ENCODE measurements at regions not wholly inside any gene's neighbourhood (a gene's known extent, or its start where the extent isn't known, plus 50 kb on each side); places are given as distances from the start of the nearest gene placed in this dataset.

- Histone ChIP-seq H3K4me3 (no peak overlapping the region), H3K27me3 (peaks cover 14% of the 10 kb centered on the region), H3K9me3 (no peaks in the 10 kb centered on the region), H3K4me1 (no peaks in the 10 kb centered on the region), H3K27ac (no peak overlapping the region), H3K36me3 (no peaks in the 10 kb centered on the region)
- in situ Hi-C loops (cut with MboI; ENCODE audit: low pct_ligation_motif_present in 1 of 4, low pct_unique_long_range_greater_than_20kb in 1 of 4, low sequenced_read_pairs in 3 of 4), result no loop called here
- WGBS, 2 donors (ENCODE audit: low coverage in 1 of 2), result 88 to 92% methylated on average over 6 to 11 of the region's 11 CpGs
- no peak for TF ChIP-seq EP300 (IDR thresholded peaks at IDR 0.05; ENCODE audit: low read depth)
- intact Hi-C loops (cut with DNase I; ENCODE audit: low total_unique reads), result no loop called here
- no peak for DNase-seq
Measured at GRCh38 chr17:77647531-77647930, 311.0 kb upstream of the TNRC6C start.

- H3K4me3 ChIP-seq, result no peak overlapping the region
- TF ChIP-seq EP300 (IDR thresholded peaks at IDR 0.05; ENCODE audit: low read depth), result no peak
- no peak for TF ChIP-seq POLR2A (IDR thresholded peaks at IDR 0.05)
- TF ChIP-seq CTCF (IDR thresholded peaks at IDR 0.05), result no peak
- no peak for TF ChIP-seq POLR2AphosphoS5 (IDR thresholded peaks at IDR 0.05)
- H3K27ac ChIP-seq, result no peak overlapping the region
- peaks cover 7% of the 10 kb centered on the region for H3K27me3 ChIP-seq
- intact Hi-C loops (cut with DNase I; ENCODE audit: low total_unique reads) (no loop called here), in situ Hi-C loops (cut with MboI; ENCODE audit: low pct_ligation_motif_present in 1 of 4, low pct_unique_long_range_greater_than_20kb in 1 of 4, low sequenced_read_pairs in 3 of 4) (no loop called here)
- H3K9me3 ChIP-seq, result no peaks in the 10 kb centered on the region
- H3K36me3 ChIP-seq, result no peaks in the 10 kb centered on the region
- no peak for DNase-seq
- no peaks in the 10 kb centered on the region for H3K4me1 ChIP-seq
- WGBS, 2 donors (ENCODE audit: low coverage in 1 of 2), result 76% methylated on average over 8 of the region's 8 CpGs; no CpG with 5 or more reads in 1 of the 2 donors
Measured at GRCh38 chr17:77649717-77650211, 308.7 kb upstream of the TNRC6C start.

GRCh38 chr17:77651988-77652387 lies 306.5 kb upstream of the TNRC6C start:
- 74 to 100% methylated on average over 2 to 4 of the region's 4 CpGs for WGBS, 2 donors (ENCODE audit: low coverage in 1 of 2)
- in situ Hi-C loops (cut with MboI; ENCODE audit: low pct_ligation_motif_present in 1 of 4, low pct_unique_long_range_greater_than_20kb in 1 of 4, low sequenced_read_pairs in 3 of 4) (no loop called here), intact Hi-C loops (cut with DNase I; ENCODE audit: low total_unique reads) (loop anchor here (2.0 kb wide), 1 partner anchor 75 kb away; no protein-coding TSS in a partner anchor)
- Histone ChIP-seq H3K4me1 (no peaks in the 10 kb centered on the region), H3K36me3 (no peaks in the 10 kb centered on the region), H3K27ac (no peak overlapping the region), H3K27me3 (peaks cover 15% of the 10 kb centered on the region), H3K4me3 (no peak overlapping the region), H3K9me3 (no peaks in the 10 kb centered on the region)
- no peak for DNase-seq
- TF ChIP-seq CTCF (IDR thresholded peaks at IDR 0.05), result no peak
- no peak for TF ChIP-seq POLR2A (IDR thresholded peaks at IDR 0.05)
- TF ChIP-seq POLR2AphosphoS5 (IDR thresholded peaks at IDR 0.05), result no peak
- no peak for TF ChIP-seq EP300 (IDR thresholded peaks at IDR 0.05; ENCODE audit: low read depth)

GRCh38 chr17:77654296-77654695 lies 304.2 kb upstream of the TNRC6C start:
- Histone ChIP-seq H3K27ac (no peak overlapping the region), H3K4me1 (no peaks in the 10 kb centered on the region), H3K27me3 (peaks cover 17% of the 10 kb centered on the region), H3K36me3 (no peaks in the 10 kb centered on the region), H3K9me3 (no peaks in the 10 kb centered on the region), H3K4me3 (no peak overlapping the region)
- DNase-seq, result no peak
- in situ Hi-C loops (cut with MboI; ENCODE audit: low pct_ligation_motif_present in 1 of 4, low pct_unique_long_range_greater_than_20kb in 1 of 4, low sequenced_read_pairs in 3 of 4) (no loop called here), intact Hi-C loops (cut with DNase I; ENCODE audit: low total_unique reads) (no loop called here)
- no peak for TF ChIP-seq POLR2A (IDR thresholded peaks at IDR 0.05)
- TF ChIP-seq POLR2AphosphoS5 (IDR thresholded peaks at IDR 0.05), result no peak
- TF ChIP-seq CTCF (IDR thresholded peaks at IDR 0.05), result no peak
- no peak for TF ChIP-seq EP300 (IDR thresholded peaks at IDR 0.05; ENCODE audit: low read depth)
- WGBS, 2 donors (ENCODE audit: low coverage in 1 of 2), result 77% methylated on average over 5 of the region's 5 CpGs; no CpG with 5 or more reads in 1 of the 2 donors

- no peak for DNase-seq
- no peak overlapping the region for H3K4me3 ChIP-seq
- TF ChIP-seq POLR2AphosphoS5 (IDR thresholded peaks at IDR 0.05) (no peak), POLR2A (IDR thresholded peaks at IDR 0.05) (no peak), EP300 (IDR thresholded peaks at IDR 0.05; ENCODE audit: low read depth) (no peak), CTCF (IDR thresholded peaks at IDR 0.05) (no peak)
- 69% methylated on average over 13 of the region's 13 CpGs; no CpG with 5 or more reads in 1 of the 2 donors for WGBS, 2 donors (ENCODE audit: low coverage in 1 of 2)
- H3K27me3 ChIP-seq, result peaks cover 17% of the 10 kb centered on the region
- H3K36me3 ChIP-seq, result no peaks in the 10 kb centered on the region
- no peaks in the 10 kb centered on the region for H3K4me1 ChIP-seq
- H3K27ac ChIP-seq, result no peak overlapping the region
- intact Hi-C loops (cut with DNase I; ENCODE audit: low total_unique reads), result no loop called here
- H3K9me3 ChIP-seq, result no peaks in the 10 kb centered on the region
- in situ Hi-C loops (cut with MboI; ENCODE audit: low pct_ligation_motif_present in 1 of 4, low pct_unique_long_range_greater_than_20kb in 1 of 4, low sequenced_read_pairs in 3 of 4), result no loop called here
Measured at GRCh38 chr17:77654850-77655249, 303.7 kb upstream of the TNRC6C start.

Data from transverse colon (tissue), 4 donors.